OCI-LY3 (cell line): ENCODE measurements at regions not wholly inside any gene's neighbourhood (a gene's known extent, or its start where the extent isn't known, plus 50 kb on each side); places are given as distances from the start of the nearest gene placed in this dataset.

Source experiments
- H2AFZ ChIP-seq: fragments of 200-600, 300-600 bp; shearing (Covaris generic); 2 replicates; pipeline ENCODE4 v1.6.0; 2014; ENCODE audit warnings: antibody characterized with exemption, low read depth, low read length
- H3K27ac ChIP-seq: fragments of 200-600, 300-600 bp; sonication (generic); 2 replicates; pipeline ENCODE4 v1.5.1; 2014; ENCODE audit warnings: mild to moderate bottlenecking, low read length, moderate library complexity, mixed read lengths
- H3K27me3 ChIP-seq: fragments of 200-600, 300-600 bp; sonication (generic); 2 replicates; pipeline ENCODE4 v1.6.1; 2014; ENCODE audit warnings: low read depth, low read length, mixed read lengths
- H3K36me3 ChIP-seq: fragments of 200-600, 300-600 bp; sonication (generic); replicated peaks from 2 replicates; pipeline ENCODE3; 2014; ENCODE audit warnings: low read depth, low read length, mixed read lengths
- H3K4me1 ChIP-seq: fragments of 300-600, 200-600 bp; sonication (generic); 2 replicates; pipeline ENCODE4 v1.6.1; 2014; ENCODE audit warnings: low read length, mixed read lengths
- H3K4me2 ChIP-seq: fragments of 200-600, 300-600 bp; sonication (generic); 2 replicates; pipeline ENCODE4 v1.6.1; 2014; ENCODE audit warnings: low read length, mixed read lengths
- H3K4me3 ChIP-seq: fragments of 300-600, 200-600 bp; sonication (generic); 2 replicates; pipeline ENCODE4 v1.5.1; 2014; ENCODE audit warnings: antibody characterized with exemption, mild to moderate bottlenecking, low read length, moderate library complexity
- H3K79me2 ChIP-seq: fragments of 300-600, 200-600 bp; shearing (Covaris generic); 2 replicates; pipeline ENCODE4 v1.6.1; 2014; ENCODE audit warnings: mild to moderate bottlenecking, low read length, mixed read lengths
- H3K9ac ChIP-seq: fragments of 300-600, 200-600 bp; shearing (Covaris generic); 2 replicates; pipeline ENCODE4 v1.6.0; 2014; ENCODE audit warnings: mild to moderate bottlenecking, low read length, moderate library complexity
- H3K9me3 ChIP-seq: fragments of 200-600, 300-600 bp; shearing (Covaris generic); 2 replicates; pipeline ENCODE4 v1.6.1; 2014; ENCODE audit warnings: low read length, mixed read lengths; ENCODE audit not compliant: insufficient read depth
- H4K20me1 ChIP-seq: fragments of 200-600, 300-600 bp; sonication (generic); 2 replicates; pipeline ENCODE4 v1.6.1; 2016; ENCODE audit warnings: low read length, mixed read lengths; ENCODE audit not compliant: insufficient read depth
- CTCF ChIP-seq: fragments of 200-600, 300-600 bp; sonication (generic); IDR thresholded peaks from 2 replicates; pipeline ENCODE4 v1.5.1; 2014; ENCODE audit warnings: antibody characterized with exemption, low read length, low read depth
- EZH2phosphoT487 ChIP-seq: fragments of 200-600 bp; shearing (Covaris generic); IDR thresholded peaks from 2 replicates; pipeline ENCODE4 v1.6.1; 2018; ENCODE audit warnings: antibody characterized with exemption, mixed run types, low read depth

DNA sequence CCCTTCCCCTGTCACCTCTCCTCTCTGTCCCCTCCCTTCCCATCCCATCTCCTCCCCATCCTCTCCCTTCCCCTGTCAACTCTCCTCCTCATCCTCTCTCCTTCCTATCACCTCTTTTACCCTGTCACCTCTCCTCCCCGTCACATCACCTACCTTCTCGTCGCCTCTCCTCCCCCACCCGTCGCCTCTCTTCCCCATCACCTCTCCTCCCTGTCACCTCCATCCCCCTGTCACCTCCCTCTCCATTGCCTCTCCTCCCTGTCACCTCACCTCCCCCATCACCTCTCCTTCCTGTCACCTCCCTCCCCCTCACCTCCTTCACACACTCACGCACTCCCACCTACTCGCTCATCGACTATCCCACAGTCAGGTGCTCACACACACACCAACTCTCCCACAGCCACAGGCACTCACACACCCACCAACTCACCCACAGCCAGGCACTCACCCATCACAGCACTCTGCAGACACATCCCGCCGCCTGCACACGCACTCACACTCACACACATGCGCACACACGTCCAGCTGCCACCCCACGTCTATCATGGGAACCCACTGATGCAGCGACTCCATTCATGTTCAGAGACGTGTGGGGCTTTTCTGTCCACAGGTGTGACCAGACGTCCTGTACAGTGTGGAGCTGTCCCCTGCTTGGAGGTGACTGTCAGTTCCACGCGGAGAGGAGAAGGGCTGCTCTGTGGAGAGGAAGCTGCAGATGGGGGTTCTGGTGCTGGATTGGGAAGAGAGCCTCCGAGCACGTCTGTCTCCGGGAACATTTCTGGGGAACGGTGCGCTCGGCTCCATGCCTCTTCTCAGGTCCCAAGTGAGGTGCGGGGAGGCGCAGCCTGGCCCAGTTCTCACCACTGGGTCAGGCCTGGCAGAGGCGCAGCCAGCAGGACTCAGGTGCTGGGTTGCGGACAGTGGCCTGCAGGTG is 184.3 kb downstream of the TTLL2 start:
- H4K20me1 ChIP-seq, result no peaks in the 10 kb centered on the region
- H3K9ac ChIP-seq, result no peak overlapping the region
- H3K27me3 ChIP-seq, result peaks cover 17% of the 10 kb centered on the region
- H3K4me1 ChIP-seq, result peaks cover 35% of the 10 kb centered on the region
- H3K79me2 ChIP-seq, result no peaks in the 10 kb centered on the region
- H3K4me3 ChIP-seq, result no peak overlapping the region
- no peaks in the 10 kb centered on the region for H3K36me3 ChIP-seq
- H3K27ac ChIP-seq, result no peak overlapping the region
- no peak for TF ChIP-seq EZH2phosphoT487
- no peak for TF ChIP-seq CTCF
- H2AFZ ChIP-seq, result no peak overlapping the region
- H3K9me3 ChIP-seq, result no peaks in the 10 kb centered on the region
- no peak overlapping the region for H3K4me2 ChIP-seq

DNA sequence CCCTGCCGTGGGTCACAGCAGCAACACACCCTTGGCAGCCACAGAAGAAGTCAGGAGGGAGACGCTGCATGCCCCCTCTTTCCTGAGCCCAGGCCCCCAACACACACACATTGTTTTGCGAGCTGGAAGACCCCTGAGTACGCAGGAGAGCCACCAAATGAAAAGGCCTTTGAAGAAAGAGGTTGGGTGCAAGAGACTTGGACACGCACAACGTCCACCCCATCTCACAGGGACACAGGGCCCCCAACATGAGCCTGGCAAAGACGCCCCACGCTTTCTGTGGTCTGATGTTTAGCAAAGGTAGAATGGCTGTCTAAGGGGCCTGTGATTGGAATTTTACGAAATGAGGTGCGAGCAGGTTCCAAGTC is 185.0 kb downstream of the TTLL2 start:
- no peak overlapping the region for H3K4me2 ChIP-seq
- H4K20me1 ChIP-seq, result no peaks in the 10 kb centered on the region
- H3K27ac ChIP-seq, result no peak overlapping the region
- H3K9me3 ChIP-seq, result no peaks in the 10 kb centered on the region
- H3K27me3 ChIP-seq, result peaks cover 22% of the 10 kb centered on the region
- no peak overlapping the region for H3K9ac ChIP-seq
- TF ChIP-seq CTCF (no peak), EZH2phosphoT487 (no peak)
- no peaks in the 10 kb centered on the region for H3K36me3 ChIP-seq
- no peak overlapping the region for H2AFZ ChIP-seq
- H3K79me2 ChIP-seq, result no peaks in the 10 kb centered on the region
- peaks cover 35% of the 10 kb centered on the region for H3K4me1 ChIP-seq
- no peak overlapping the region for H3K4me3 ChIP-seq

DNA sequence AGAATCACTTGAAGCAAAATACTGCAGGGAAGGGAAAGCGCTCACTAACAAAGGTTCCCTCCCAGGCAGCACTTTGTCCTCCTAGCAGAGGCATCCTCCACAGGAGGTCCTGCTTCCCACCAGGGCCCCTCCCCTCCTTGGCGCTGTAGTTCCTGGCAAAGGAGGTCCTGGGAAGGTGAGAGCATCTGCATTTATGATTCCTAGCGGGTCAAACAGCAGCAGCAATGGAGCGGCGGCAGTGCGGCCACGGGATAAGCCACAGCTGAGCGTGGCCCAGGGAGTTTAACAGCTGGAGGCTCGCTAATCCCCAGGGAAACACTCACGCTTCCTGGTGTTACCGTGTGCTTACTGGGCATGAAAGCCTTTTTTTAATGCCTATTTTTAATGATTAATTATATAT is 185.8 kb downstream of the TTLL2 start:
- H3K79me2 ChIP-seq, result no peaks in the 10 kb centered on the region
- H3K36me3 ChIP-seq, result no peaks in the 10 kb centered on the region

More for the DNA sequence above, 185.8 kb downstream of the TTLL2 start:
- Histone ChIP-seq H3K9ac (no peak overlapping the region), H3K4me2 (no peak overlapping the region), H3K4me1 (peaks cover 35% of the 10 kb centered on the region), H3K27me3 (peaks cover 30% of the 10 kb centered on the region), H4K20me1 (no peaks in the 10 kb centered on the region), H3K9me3 (no peaks in the 10 kb centered on the region), H3K4me3 (no peak overlapping the region), H2AFZ (no peak overlapping the region), H3K27ac (no peak overlapping the region)
- TF ChIP-seq CTCF (no peak), EZH2phosphoT487 (no peak)
